ENCODE measurements at regions not wholly inside any gene's neighbourhood (a gene's known extent, or its start where the extent isn't known, plus 50 kb on each side); places are given as distances from the start of the nearest gene placed in this dataset.
"Not testable (repeated sequence)": the region's sequence is repeated elsewhere in the genome, so short reads cannot be mapped to it uniquely, and the experiment has no call there.

DNA sequence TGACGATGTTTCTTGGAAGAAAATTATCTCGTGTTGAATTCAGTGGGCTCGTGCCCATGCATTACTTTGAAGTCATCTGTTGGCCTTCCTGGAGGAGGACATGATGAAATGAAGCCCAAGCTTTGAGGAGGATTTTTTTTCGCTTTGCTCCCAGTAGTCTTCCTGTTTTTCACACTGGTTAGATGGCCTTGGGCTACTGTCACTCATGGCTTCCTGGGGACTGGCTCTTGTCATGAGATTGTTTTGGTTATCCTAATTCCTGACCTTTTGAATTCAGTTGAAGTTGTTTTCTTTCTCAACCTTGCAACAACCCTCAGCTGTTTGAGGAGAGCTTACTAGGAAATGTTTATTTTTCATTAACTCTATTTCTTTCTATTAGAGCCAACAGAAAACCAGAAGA is 430.7 kb downstream of the HS3ST3B1 start:
- Histone ChIP-seq H3K4me2 (ENCODE audit: insufficient read depth, low read length) (no peak overlapping the region), H3K36me3 (ENCODE audit: insufficient read depth, low read length) (no peaks in the 10 kb centered on the region), H3K9me3 (ENCODE audit: low read depth, low read length) (no peaks in the 10 kb centered on the region), H4K20me1 (ENCODE audit: insufficient read depth, low read length) (no peaks in the 10 kb centered on the region), H3K79me2 (ENCODE audit: insufficient read depth, low read length) (no peaks in the 10 kb centered on the region), H3K27me3 (ENCODE audit: insufficient read depth, low read length) (no peaks in the 10 kb centered on the region), H3K4me3 (ENCODE audit: insufficient read depth, low read length) (no peak overlapping the region), H3K4me1 (ENCODE audit: insufficient read depth, low read length) (no peaks in the 10 kb centered on the region), H3K27ac (ENCODE audit: low read depth, low read length) (no peak overlapping the region), H2AFZ (ENCODE audit: low read length) (no peak overlapping the region)
- TF ChIP-seq, protein P1, sequence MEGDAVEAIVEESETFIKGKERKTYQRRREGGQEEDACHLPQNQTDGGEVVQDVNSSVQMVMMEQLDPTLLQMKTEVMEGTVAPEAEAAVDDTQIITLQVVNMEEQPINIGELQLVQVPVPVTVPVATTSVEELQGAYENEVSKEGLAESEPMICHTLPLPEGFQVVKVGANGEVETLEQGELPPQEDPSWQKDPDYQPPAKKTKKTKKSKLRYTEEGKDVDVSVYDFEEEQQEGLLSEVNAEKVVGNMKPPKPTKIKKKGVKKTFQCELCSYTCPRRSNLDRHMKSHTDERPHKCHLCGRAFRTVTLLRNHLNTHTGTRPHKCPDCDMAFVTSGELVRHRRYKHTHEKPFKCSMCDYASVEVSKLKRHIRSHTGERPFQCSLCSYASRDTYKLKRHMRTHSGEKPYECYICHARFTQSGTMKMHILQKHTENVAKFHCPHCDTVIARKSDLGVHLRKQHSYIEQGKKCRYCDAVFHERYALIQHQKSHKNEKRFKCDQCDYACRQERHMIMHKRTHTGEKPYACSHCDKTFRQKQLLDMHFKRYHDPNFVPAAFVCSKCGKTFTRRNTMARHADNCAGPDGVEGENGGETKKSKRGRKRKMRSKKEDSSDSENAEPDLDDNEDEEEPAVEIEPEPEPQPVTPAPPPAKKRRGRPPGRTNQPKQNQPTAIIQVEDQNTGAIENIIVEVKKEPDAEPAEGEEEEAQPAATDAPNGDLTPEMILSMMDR (IDR thresholded peaks at IDR 0.05; ENCODE audit: extremely low read depth, low read depth, low read length) = no peak
- DNase-seq (ENCODE audit: insufficient read length, low spot score, missing footprints) = no peak

DNA sequence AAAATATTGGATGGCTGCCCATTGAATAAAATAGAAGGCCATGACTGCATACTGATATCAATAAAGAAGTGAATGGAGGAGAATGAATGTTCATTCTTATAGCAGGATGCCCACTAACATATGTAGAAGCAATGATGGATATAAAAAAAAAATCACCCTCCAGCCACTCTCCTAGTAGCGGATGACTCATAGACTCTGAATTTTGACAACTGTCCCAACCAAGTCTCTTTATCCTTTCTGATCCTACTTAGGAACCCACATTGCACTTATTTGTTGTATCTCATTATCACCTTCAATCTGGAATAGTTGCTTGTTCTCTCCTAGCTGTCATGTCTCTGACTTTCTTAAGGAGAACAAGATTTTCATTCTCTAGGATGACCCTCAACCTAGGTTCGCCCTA is 429.9 kb downstream of the HS3ST3B1 start:
- Histone ChIP-seq H3K79me2 (ENCODE audit: insufficient read depth, low read length) (no peaks in the 10 kb centered on the region), H4K20me1 (ENCODE audit: insufficient read depth, low read length) (no peaks in the 10 kb centered on the region), H3K27me3 (ENCODE audit: insufficient read depth, low read length) (no peaks in the 10 kb centered on the region), H3K4me3 (ENCODE audit: insufficient read depth, low read length) (no peak overlapping the region), H3K27ac (ENCODE audit: low read depth, low read length) (no peak overlapping the region), H2AFZ (ENCODE audit: low read length) (no peak overlapping the region), H3K4me2 (ENCODE audit: insufficient read depth, low read length) (no peak overlapping the region), H3K9me3 (ENCODE audit: low read depth, low read length) (no peaks in the 10 kb centered on the region), H3K36me3 (ENCODE audit: insufficient read depth, low read length) (no peaks in the 10 kb centered on the region), H3K4me1 (ENCODE audit: insufficient read depth, low read length) (no peaks in the 10 kb centered on the region)
- DNase-seq (ENCODE audit: insufficient read length, low spot score, missing footprints) = no peak
- TF ChIP-seq, protein P1 (IDR thresholded peaks at IDR 0.05; ENCODE audit: extremely low read depth, low read depth, low read length) = no peak

DNA sequence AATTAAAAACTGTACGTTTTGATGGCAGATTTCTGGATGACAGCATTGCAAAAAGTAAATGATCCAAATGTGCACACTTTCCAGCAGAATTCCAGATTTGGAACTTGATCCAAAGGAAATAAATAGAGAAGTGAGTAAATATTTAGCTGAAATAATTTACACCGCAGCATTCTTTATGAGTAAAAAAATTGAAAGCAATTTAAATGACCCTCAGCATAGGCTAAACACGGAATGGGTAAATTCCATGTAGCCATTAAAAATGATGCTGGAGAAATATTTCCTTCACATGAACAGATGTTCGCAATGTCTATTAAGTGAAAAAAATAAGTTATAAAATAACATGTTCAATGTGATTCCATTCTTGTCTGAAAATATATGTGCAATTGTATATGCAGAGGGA is 424.8 kb downstream of the HS3ST3B1 start:
- Histone ChIP-seq H4K20me1 (ENCODE audit: insufficient read depth, low read length) (no peaks in the 10 kb centered on the region), H2AFZ (ENCODE audit: low read length) (no peak overlapping the region), H3K4me2 (ENCODE audit: insufficient read depth, low read length) (no peak overlapping the region), H3K36me3 (ENCODE audit: insufficient read depth, low read length) (no peaks in the 10 kb centered on the region), H3K27me3 (ENCODE audit: insufficient read depth, low read length) (no peaks in the 10 kb centered on the region), H3K4me1 (ENCODE audit: insufficient read depth, low read length) (no peaks in the 10 kb centered on the region), H3K79me2 (ENCODE audit: insufficient read depth, low read length) (no peaks in the 10 kb centered on the region), H3K27ac (ENCODE audit: low read depth, low read length) (no peak overlapping the region), H3K4me3 (ENCODE audit: insufficient read depth, low read length) (no peak overlapping the region), H3K9me3 (ENCODE audit: low read depth, low read length) (no peaks in the 10 kb centered on the region)
- DNase-seq (ENCODE audit: insufficient read length, low spot score, missing footprints) = no peak
- TF ChIP-seq, protein P1 (IDR thresholded peaks at IDR 0.05; ENCODE audit: extremely low read depth, low read depth, low read length) = no peak

DNA sequence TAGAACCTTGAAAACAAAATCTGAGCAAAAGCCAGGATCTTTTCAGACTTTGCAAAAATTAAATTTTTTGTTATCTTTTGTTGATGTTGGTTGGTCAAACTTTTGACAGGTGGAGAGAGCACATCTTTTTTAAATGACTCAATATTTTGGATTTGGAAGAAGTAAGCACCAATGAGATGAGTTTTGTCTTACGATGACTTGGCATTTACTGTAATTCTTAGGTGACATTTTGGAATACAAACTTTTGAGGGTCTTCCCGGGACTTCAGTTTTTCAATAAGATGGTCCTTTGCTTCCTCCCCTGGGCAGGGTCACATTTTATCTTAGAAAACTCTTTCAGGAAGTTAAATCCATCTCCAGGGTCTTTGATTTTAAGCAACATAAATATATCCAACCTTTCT is 423.9 kb downstream of the HS3ST3B1 start:
- H3K36me3 ChIP-seq (ENCODE audit: insufficient read depth, low read length) = no peaks in the 10 kb centered on the region
- no peaks in the 10 kb centered on the region for H3K27me3 ChIP-seq (ENCODE audit: insufficient read depth, low read length)
- H3K27ac ChIP-seq (ENCODE audit: low read depth, low read length) = no peak overlapping the region
- H3K9me3 ChIP-seq (ENCODE audit: low read depth, low read length) = no peaks in the 10 kb centered on the region
- no peak for DNase-seq (ENCODE audit: insufficient read length, low spot score, missing footprints)
- no peak overlapping the region for H2AFZ ChIP-seq (ENCODE audit: low read length)
- H4K20me1 ChIP-seq (ENCODE audit: insufficient read depth, low read length) = no peaks in the 10 kb centered on the region
- no peaks in the 10 kb centered on the region for H3K4me1 ChIP-seq (ENCODE audit: insufficient read depth, low read length)
- TF ChIP-seq, protein P1 (IDR thresholded peaks at IDR 0.05; ENCODE audit: extremely low read depth, low read depth, low read length) = no peak
- no peak overlapping the region for H3K4me2 ChIP-seq (ENCODE audit: insufficient read depth, low read length)
- H3K79me2 ChIP-seq (ENCODE audit: insufficient read depth, low read length) = no peaks in the 10 kb centered on the region
- no peak overlapping the region for H3K4me3 ChIP-seq (ENCODE audit: insufficient read depth, low read length)

DNA sequence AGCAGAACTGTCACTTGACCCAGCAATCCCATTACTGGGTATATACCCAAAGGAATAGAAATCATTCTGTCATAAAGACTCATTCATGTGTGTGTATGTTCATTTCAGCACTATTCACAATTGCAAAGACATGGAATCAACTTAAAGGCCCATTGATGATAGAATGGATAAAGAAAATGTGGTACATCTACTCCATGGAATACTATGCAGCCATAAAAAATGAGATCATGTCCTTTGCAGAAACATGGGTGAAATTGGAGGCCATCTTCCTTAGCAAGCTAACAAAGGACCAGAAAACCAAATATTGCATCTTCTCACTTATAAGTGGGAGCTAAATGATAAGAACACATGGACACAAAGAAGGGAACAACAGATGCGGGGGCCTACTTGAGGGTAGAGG is 422.5 kb downstream of the HS3ST3B1 start:
- not testable (repeated sequence) for H3K4me1 ChIP-seq (ENCODE audit: insufficient read depth, low read length); H3K4me3 ChIP-seq (ENCODE audit: insufficient read depth, low read length); H3K36me3 ChIP-seq (ENCODE audit: insufficient read depth, low read length); H3K79me2 ChIP-seq (ENCODE audit: insufficient read depth, low read length); H3K27me3 ChIP-seq (ENCODE audit: insufficient read depth, low read length); H3K4me2 ChIP-seq (ENCODE audit: insufficient read depth, low read length); H3K27ac ChIP-seq (ENCODE audit: low read depth, low read length); DNase-seq (ENCODE audit: insufficient read length, low spot score, missing footprints); H3K9me3 ChIP-seq (ENCODE audit: low read depth, low read length); H2AFZ ChIP-seq (ENCODE audit: low read length); H4K20me1 ChIP-seq (ENCODE audit: insufficient read depth, low read length)
